HG02943 (cell line): ENCODE measurements at regions not wholly inside any gene's neighbourhood (a gene's known extent, or its start where the extent isn't known, plus 50 kb on each side); places are given as distances from the start of the nearest gene placed in this dataset.
"Not testable (repeated sequence)": the region's sequence is repeated elsewhere in the genome, so short reads cannot be mapped to it uniquely, and the experiment has no call there.

ENCODE experiments used
- ATAC-seq: cut with Tn5 transposase; IDR thresholded peaks from one replicate; pipeline ENCODE4 v1.9.1; 2021; ENCODE audit warnings: mild to moderate bottlenecking, low read depth, moderate library complexity; ENCODE audit not compliant: unreplicated experiment

GRCh38 chrX:78603908-78604307, 55.2 kb downstream of the RTL3 start:
- ATAC-seq, result no peak

GRCh38 chrX:78595901-78596502, 63.1 kb downstream of the RTL3 start:
- no peak for ATAC-seq

DNA sequence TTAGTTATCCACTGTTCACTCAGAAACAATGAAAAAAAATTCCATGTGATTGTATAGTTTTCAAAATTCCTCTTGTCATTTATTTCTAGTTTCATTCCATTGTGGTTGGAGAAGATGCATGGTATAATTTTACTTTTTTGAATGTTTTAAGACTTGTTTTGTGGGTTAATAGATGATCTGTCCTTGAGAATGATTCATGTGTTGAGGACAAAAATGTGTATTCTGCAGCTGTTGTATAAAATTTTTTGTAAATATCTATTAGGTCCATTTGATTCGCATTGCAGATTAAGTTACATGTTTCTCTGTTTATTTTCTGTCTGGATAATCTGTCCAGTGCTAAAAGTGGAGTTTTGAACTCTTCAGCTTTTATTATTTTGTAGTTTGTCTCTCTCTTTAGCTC, 65.4 kb downstream of the RTL3 start:
- no peak for ATAC-seq

DNA sequence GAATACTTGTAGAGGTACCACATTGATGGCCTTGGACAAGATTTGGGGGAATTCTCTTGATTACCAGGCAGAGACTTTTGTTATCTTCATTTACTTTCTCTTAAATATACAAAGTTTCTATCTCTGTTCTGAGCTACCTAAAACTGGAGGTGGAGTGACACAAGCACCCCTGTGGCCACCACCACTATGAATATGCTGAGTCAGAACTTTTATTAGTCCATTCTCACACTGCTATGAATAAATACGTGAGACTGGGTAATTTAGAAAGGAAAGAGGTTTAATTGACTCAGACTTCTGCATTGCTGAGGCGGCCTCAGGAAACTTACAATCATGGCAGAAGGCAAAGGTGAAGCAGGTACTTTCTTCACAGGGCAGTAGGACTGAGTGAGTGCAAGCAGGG, 67.1 kb downstream of the RTL3 start:
- no peak for ATAC-seq

- no peak for ATAC-seq
Measured at GRCh38 chrX:78574306-78574705, 84.8 kb downstream of the RTL3 start.

GRCh38 chrX:78573630-78574029, 85.5 kb downstream of the RTL3 start:
- no peak for ATAC-seq

DNA sequence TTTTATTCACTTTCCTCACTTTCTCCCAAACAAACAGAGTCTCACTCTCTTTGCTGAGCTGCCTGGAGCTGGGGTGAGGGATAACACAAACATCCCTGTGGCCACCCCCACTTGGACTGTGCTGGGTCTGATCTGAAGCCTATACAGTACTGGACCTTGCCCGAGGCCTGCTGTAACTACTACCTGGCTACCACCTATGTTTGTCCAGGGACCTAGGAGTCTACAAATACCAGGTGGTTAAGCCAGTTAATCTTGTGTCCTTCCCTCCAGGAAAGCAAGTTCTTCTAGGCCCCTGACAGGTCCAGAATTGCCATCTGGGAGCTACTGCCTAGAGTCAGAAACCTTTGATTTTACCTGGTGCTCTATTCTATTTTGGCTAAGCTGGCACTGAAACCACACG, 87.3 kb downstream of the RTL3 start:
- no peak for ATAC-seq

DNA sequence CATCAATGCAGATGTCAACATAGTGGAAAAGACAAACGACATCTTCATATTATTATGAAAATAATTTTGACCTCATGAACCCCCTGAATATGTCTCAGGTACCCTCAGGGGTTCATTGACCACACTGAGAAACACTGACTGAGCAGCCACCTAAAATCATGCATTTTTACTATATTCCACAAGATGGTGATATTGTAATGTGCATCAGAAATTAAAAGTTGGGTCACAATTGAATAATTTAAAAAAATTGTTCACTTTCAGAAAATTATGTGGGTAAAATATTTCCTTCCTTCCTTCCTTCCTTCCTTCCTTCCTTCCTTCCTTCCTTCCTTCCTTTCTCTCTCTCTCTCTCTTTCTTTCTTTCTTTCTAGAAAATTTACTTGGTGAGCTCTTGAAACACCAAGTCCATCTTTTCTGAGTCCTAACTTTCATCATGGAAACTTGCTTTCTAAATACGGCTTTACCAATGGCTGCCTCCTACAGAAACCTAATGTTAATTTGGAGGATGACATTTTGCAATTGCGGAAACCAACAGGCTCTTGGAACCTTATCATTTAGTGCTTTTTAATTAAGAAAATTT, 103.6 kb downstream of the RTL3 start:
- ATAC-seq, result no peak

DNA sequence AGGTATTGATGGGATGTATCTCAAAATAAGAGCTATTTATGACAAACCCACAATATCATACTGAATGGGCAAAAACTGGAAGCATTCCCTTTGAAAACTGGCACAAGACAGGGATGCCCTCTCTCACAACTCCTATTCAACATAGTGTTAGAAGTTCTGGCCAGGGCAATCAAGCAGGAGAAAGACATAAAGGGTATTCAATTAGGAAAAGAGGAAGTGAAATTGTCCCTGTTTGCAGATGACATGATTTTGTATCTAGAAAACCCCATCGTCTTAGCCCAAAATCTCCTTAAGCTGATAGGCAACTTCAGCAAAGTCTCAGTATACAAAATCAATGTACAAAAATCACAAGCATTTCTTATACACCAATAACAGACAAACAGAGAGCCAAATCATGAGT, 106.5 kb downstream of the RTL3 start:
- ATAC-seq, result not testable (repeated sequence)

- no peak for ATAC-seq
Measured at GRCh38 chrX:78548012-78548411, 111.1 kb downstream of the RTL3 start.

GRCh38 chrX:78545233-78545632, 113.9 kb downstream of the RTL3 start:
- no peak for ATAC-seq

DNA sequence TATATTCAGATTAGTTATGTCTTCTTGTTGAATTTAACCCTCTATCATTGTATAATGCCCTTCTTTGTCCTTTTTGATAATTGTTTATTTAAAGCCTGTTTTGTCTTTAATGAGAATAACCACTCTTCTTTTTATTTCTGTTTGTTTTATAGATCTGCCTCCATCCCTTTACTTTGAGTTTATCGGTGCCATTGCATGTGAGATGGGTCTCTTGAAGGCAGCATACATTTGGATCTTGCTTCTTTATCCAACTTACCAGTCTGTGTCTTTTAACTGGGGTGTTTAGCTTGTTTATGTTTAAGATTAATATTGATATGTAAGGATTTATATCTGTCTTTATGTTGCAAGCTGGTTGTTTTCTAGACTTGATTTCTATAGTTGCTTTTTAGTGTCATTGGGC, 115.8 kb downstream of the RTL3 start:
- no peak for ATAC-seq

GRCh38 chrX:78540171-78540570, 119.0 kb downstream of the RTL3 start:
- ATAC-seq, result no peak

DNA sequence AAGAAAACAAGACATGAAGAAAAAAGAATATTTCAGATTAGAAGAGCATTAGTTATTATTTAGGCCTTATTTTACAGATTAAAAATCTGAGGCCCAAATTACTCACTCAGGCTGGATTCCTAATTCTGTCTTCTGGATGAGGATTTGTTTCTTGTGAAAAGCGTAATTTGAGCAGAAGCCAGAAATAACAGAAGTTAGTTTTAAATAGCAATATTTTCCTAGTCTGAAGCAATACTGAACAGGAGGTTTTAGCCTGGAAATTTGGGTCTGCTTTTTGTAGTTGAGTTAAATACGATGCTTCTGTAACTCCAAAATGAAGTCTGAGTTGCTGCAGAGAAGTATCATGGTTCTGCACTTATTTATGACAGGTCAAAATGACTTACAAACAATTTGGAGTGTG, 124.9 kb downstream of the RTL3 start:
- ATAC-seq, result no peak

- no peak for ATAC-seq
Measured at GRCh38 chrX:78532363-78532762, 126.8 kb downstream of the RTL3 start.

DNA sequence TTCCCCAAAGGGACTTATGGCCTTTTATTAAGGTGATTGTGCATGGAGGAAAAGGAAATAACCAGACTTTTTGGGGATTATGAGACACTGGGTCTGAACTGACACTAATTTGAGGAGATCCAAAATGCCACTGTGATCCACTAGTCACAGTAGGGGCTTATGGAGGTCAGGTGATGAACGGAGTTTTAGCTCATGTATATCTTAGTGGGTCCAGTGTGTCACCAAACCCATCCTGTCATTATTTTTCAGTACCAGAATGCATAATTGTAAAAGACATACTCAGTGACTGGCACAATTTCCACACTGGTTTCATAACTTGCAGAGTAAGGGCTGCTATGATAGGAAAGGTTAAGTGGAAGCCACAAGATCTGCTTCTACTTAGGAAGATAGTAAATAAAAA, 131.3 kb downstream of the RTL3 start:
- no peak for ATAC-seq

GRCh38 chrX:78527263-78527662, 131.9 kb downstream of the RTL3 start:
- ATAC-seq, result no peak

GRCh38 chrX:78522601-78523000, 136.5 kb downstream of the RTL3 start:
- ATAC-seq, result no peak

DNA sequence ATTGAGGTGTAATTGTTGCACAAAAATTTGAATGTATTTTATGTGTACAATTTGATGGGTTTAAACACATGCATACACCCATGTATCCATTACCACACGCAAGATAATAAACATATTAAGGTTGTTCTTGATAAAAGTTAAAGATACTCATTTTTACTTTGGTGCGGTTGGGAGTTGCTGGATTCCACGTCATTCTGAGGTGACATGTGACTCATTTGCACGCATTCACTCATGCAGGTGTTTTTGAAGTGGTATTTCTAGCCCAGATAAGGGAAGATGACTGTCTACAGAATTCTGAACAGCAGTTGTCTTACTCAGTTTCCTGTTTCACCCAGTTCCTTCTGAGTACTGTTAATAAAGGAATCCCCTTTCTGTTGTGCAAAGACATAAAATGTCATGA, 142.0 kb downstream of the RTL3 start:
- no peak for ATAC-seq

DNA sequence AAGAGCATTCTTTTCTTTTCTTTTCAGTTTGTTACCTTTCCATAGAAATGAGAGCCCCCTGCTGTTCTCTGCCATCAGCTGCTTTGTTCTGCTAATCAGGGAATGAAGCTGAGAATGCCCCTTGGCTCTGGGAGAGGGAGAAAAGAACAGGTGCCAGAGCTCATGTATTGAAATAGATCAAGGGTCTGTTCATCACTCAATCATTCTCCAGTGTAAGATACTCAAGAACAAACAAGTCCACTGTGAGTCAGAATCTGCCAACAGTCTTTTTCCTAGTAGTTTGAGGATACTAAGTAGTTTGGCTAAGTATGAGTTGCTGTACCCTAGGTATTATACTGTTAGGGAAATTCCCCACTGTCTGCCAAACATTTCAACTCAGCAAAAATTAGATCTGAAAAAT, 144.3 kb downstream of the RTL3 start:
- ATAC-seq, result no peak

- no peak for ATAC-seq
Measured at GRCh38 chrX:78513971-78514738, 145.0 kb downstream of the RTL3 start.

GRCh38 chrX:78506248-78506647, 152.9 kb downstream of the RTL3 start:
- ATAC-seq, result no peak
